K562 (cell line): ENCODE measurements at regions not wholly inside any gene's neighbourhood (a gene's known extent, or its start where the extent isn't known, plus 50 kb on each side); places are given as distances from the start of the nearest gene placed in this dataset.

ENCODE experiments used
- ATAC-seq: fragments of 200-7000 bp; cut with Tn5 transposase; 3 replicates; pipeline ENCODE4 v1.9.1; 2020; ENCODE audit warnings: moderate library complexity
- BruUV-seq: library from RNA; stranded (reverse); fragments of 400-500 nt; replicated peaks from 2 replicates; lab custom pipeline; 2021; lab: Mats Ljungman, UMichigan
- CTCF ChIA-PET: fragments of 300-600 bp; formaldehyde crosslinking; extraction: SDS; loops from one replicate; lab custom pipeline; 2021; ENCODE audit warnings: low intra/inter-chr PET ratio; lab: Yijun Ruan, JAX
- POLR2A ChIA-PET: fragments of 300-600, 350-650 bp; sonication (Branson Sonifier 250); formaldehyde crosslinking; extraction: SDS; loops from one replicate; lab custom pipeline; 2021; ENCODE audit warnings: antibody characterized with exemption, inconsistent platforms; lab: Yijun Ruan, JAX
- DNase-seq, 4 experiments: peaks; one replicate each; pipeline versions ENCODE4 v3.0.0 to v3.0.0-alpha.2; 2011 to 2018; ENCODE audit warnings: low spot score in 3 of 4, mixed read lengths in 3 of 4; ENCODE audit errors: extremely low read depth in 1 of 4
- FAIRE-seq: peaks from 2 replicates; lab custom pipeline; 2011; peaks lifted over from hg19 to GRCh38; lab: Jason Lieb, UNC
- H2AFZ ChIP-seq: 2 replicates; pipeline ENCODE4 v1.6.0; 2011; ENCODE audit warnings: low read depth, low read length, control low read depth, inconsistent platforms
- H3K27ac ChIP-seq: fragments of 200-600 bp; 3 replicates; pipeline ENCODE4 v1.8.0; 2011; ENCODE audit warnings: low read depth, mild to moderate bottlenecking, control low read depth, inconsistent platforms, low read length, moderate library complexity, mixed read lengths; ENCODE audit errors: extremely low read depth
- H3K27me3 ChIP-seq, 2 experiments: fragments of 300-600 bp in 1 of 2; 2 replicates in 1 of 2; 3 replicates in 1 of 2; pipeline versions ENCODE4 v1.6.0 to v1.8.0; 2011; ENCODE audit warnings: inconsistent platforms in 2 of 2, low read length in 2 of 2, mild to moderate bottlenecking in 1 of 2, mixed read lengths in 1 of 2, moderate library complexity in 1 of 2; ENCODE audit not compliant: control insufficient read depth in 2 of 2, insufficient read depth in 2 of 2
- H3K36me3 ChIP-seq: fragments of 300-600 bp; 3 replicates; pipeline ENCODE4 v1.8.0; 2011; ENCODE audit warnings: mild to moderate bottlenecking, low read length, inconsistent platforms; ENCODE audit not compliant: control insufficient read depth, insufficient read depth
- H3K4me1 ChIP-seq, 2 experiments: fragments of 200-600 bp in 1 of 2; replicated peaks in 1 of 2; 2 replicates in 1 of 2; 3 replicates in 1 of 2; pipeline versions ENCODE4 v1.5.1 to v1.8.0; 2011; ENCODE audit warnings: inconsistent platforms in 2 of 2, low read length in 2 of 2, mild to moderate bottlenecking in 1 of 2, mixed read lengths in 1 of 2, moderate library complexity in 1 of 2; ENCODE audit not compliant: control insufficient read depth in 2 of 2, insufficient read depth in 2 of 2
- H3K4me2 ChIP-seq: 2 replicates; pipeline ENCODE4 v1.6.1; 2011; ENCODE audit warnings: low read length, control low read depth, inconsistent platforms, mixed read lengths; ENCODE audit not compliant: insufficient read depth
- H3K4me3 ChIP-seq: fragments of 200-600 bp; sonication (generic), shearing (Covaris generic); 2 replicates; pipeline ENCODE4 v1.5.1; 2016; ENCODE audit warnings: control low read depth, inconsistent platforms
- H3K79me2 ChIP-seq: fragments of 200-600 bp; 3 replicates; pipeline ENCODE4 v1.8.0; 2011; ENCODE audit warnings: low read length, inconsistent platforms; ENCODE audit not compliant: control insufficient read depth, insufficient read depth
- H3K9ac ChIP-seq, 2 experiments: 2 replicates each; pipeline versions ENCODE4 v1.6.0 to v1.6.1; 2011; ENCODE audit warnings: low read depth in 2 of 2, low read length in 2 of 2, control low read depth in 1 of 2, inconsistent platforms in 1 of 2, mild to moderate bottlenecking in 1 of 2, mixed read lengths in 1 of 2; ENCODE audit not compliant: insufficient read depth in 1 of 2
- H3K9me1 ChIP-seq: one replicate; pipeline ENCODE4 v1.6.0; 2011; ENCODE audit warnings: inconsistent platforms, mild to moderate bottlenecking, low read length, moderate library complexity; ENCODE audit not compliant: control insufficient read depth, insufficient read depth
- H3K9me3 ChIP-seq: replicated peaks from 2 replicates; pipeline ENCODE4 v1.5.1; 2011; ENCODE audit warnings: low read depth, low read length, inconsistent platforms; ENCODE audit not compliant: control insufficient read depth, insufficient read depth
- H4K20me1 ChIP-seq: replicated peaks from 2 replicates; pipeline ENCODE4 v1.6.1; 2011; ENCODE audit warnings: low read length, inconsistent platforms, mixed read lengths; ENCODE audit not compliant: control insufficient read depth, insufficient read depth
- CCAR2 ChIP-seq: fragments of 200-400 bp; formaldehyde crosslinking; IDR thresholded peaks from 2 replicates; pipeline ENCODE4 v1.6.1; 2017; ENCODE audit warnings: mild to moderate bottlenecking, low read depth, low read length
- CHD1 ChIP-seq: fragments of 200-600 bp; sonication (generic); IDR thresholded peaks from one replicate; pipeline ENCODE4 v1.6.1; 2012; ENCODE audit warnings: mild to moderate bottlenecking, moderate library complexity, low read length, inconsistent platforms
- FOXA3 ChIP-seq, 2 experiments: fragments of 450-650 bp in 1 of 2; sonication (generic) in 1 of 2; formaldehyde crosslinking; IDR thresholded peaks in 1 of 2; conservative IDR thresholded peaks in 1 of 2; 2 replicates each; pipeline versions ENCODE4 v1.4.0 to v1.8.0; 2020 to 2022; ENCODE audit warnings: mild to moderate bottlenecking in 2 of 2, missing genetic modification reagents in 1 of 2
- FOXK1 ChIP-seq: sonication (generic); formaldehyde crosslinking; IDR thresholded peaks from 2 replicates; pipeline ENCODE4 v1.8.0; 2022; ENCODE audit warnings: missing genetic modification reagents, mild to moderate bottlenecking, borderline replicate concordance
- GMEB1 ChIP-seq: fragments of 250-450 bp; sonication (Bioruptor Pico); IDR thresholded peaks from 2 replicates; pipeline ENCODE4 v1.4.0; 2020; ENCODE audit warnings: mild to moderate bottlenecking
- HDAC3 ChIP-seq: fragments of 450-650 bp; IDR thresholded peaks from 2 replicates; pipeline ENCODE4 v1.6.1; 2018; ENCODE audit warnings: borderline replicate concordance, mild to moderate bottlenecking, moderate library complexity; ENCODE audit not compliant: partially characterized antibody
- MEF2D ChIP-seq: conservative IDR thresholded peaks from 2 replicates; pipeline ENCODE4 v1.6.1; 2016; ENCODE audit warnings: low read depth, missing genetic modification characterization, missing compliant biosample characterization
- MYNN ChIP-seq, 2 experiments: sonication (generic); formaldehyde crosslinking in 1 of 2; IDR thresholded peaks; 2 replicates each; pipeline versions ENCODE4 v1.5.0 to v1.6.1; 2016 to 2020; ENCODE audit warnings: antibody characterized with exemption in 1 of 2, missing genetic modification reagents in 1 of 2
- NR2C1 ChIP-seq, 2 experiments: fragments of 450-650 bp; IDR thresholded peaks; 2 replicates each; pipeline ENCODE4 v1.6.1; 2017; ENCODE audit warnings: mild to moderate bottlenecking in 2 of 2, antibody characterized with exemption in 1 of 2, inconsistent platforms in 1 of 2, missing compliant biosample characterization in 1 of 2, missing genetic modification characterization in 1 of 2
- NR2C2 ChIP-seq, 2 experiments: fragments of 200-800 bp in 1 of 2; sonication (Bioruptor generic) in 1 of 2; sonication (generic) in 1 of 2; formaldehyde crosslinking in 1 of 2; IDR thresholded peaks; 2 replicates each; pipeline versions ENCODE4 v1.6.1 to v1.8.0; 2016 to 2022; ENCODE audit warnings: mild to moderate bottlenecking in 1 of 2, missing compliant biosample characterization in 1 of 2, missing genetic modification characterization in 1 of 2, missing genetic modification reagents in 1 of 2
- RAD21 ChIP-seq, 2 experiments: fragments of 250-450 bp in 1 of 2; fragments of 450-650 bp in 1 of 2; sonication (Bioruptor Pico) in 1 of 2; formaldehyde crosslinking in 1 of 2; IDR thresholded peaks in 1 of 2; conservative IDR thresholded peaks in 1 of 2; 2 replicates each; pipeline versions ENCODE4 v1.4.0 to v1.8.0; 2020 to 2022; ENCODE audit warnings: mild to moderate bottlenecking in 2 of 2, moderate library complexity in 1 of 2
- RHOXF2B ChIP-seq: fragments of 250-450 bp; sonication (Bioruptor Pico); conservative IDR thresholded peaks from 2 replicates; pipeline ENCODE4 v1.5.1; 2021
- SOX6 ChIP-seq: fragments of 450-650 bp; IDR thresholded peaks from 2 replicates; pipeline ENCODE4 v1.6.1; 2014; ENCODE audit warnings: mild to moderate bottlenecking
- ZKSCAN3 ChIP-seq: fragments of 250-450 bp; sonication (Bioruptor Pico); IDR thresholded peaks from 2 replicates; pipeline ENCODE4 v1.4.0; 2020
- WGBS: fragments of 100-300 bp; shearing (Covaris generic); methylation state at CpG from one replicate; pipeline ENCODE4 v1.1.6; 2016; ENCODE audit warnings: low coverage, mixed read lengths; ENCODE audit not compliant: insufficient coverage; ENCODE audit errors: missing lambda C conversion rate; 5-methylcytosine and 5-hydroxymethylcytosine counted together
- in situ Hi-C: fragments of 300-500 bp; cut with MboI; formaldehyde crosslinking; loops from 4 replicates; pipeline ENCODE4 v1.15.0; 2018; ENCODE audit warnings: inconsistent platforms, mixed read lengths
- intact Hi-C: fragments of 100-400 bp; cut with micrococcal nuclease; formaldehyde crosslinking; loops from 2 replicates; pipeline ENCODE4 v1.14.2; 2022
- TF ChIP-seq, protein P1 (sequence below), 2 experiments: IDR thresholded peaks in 1 of 2; conservative IDR thresholded peaks in 1 of 2; 2 replicates each; pipeline ENCODE4 v1.6.1; 2016; ENCODE audit warnings: low read depth in 2 of 2, mild to moderate bottlenecking in 1 of 2, missing compliant biosample characterization in 1 of 2, missing genetic modification characterization in 1 of 2, moderate library complexity in 1 of 2

- TF ChIP-seq GMEB1 (CRISPR knock-in tag), result no peak
- no peak for TF ChIP-seq RHOXF2B
- no peak for TF ChIP-seq MEF2D (tag)
- TF ChIP-seq FOXA3 (CRISPR knock-in tag; conservative IDR thresholded peaks at IDR 0.05 in 1 of 2, IDR thresholded peaks at IDR 0.05 in 1 of 2), result no peak
These were observed 60.3 kb upstream of the PLXNA4 start (continued) for GRCh38 chr7:132636581-132636980.

- intact Hi-C loops, result no loop called here
- ATAC-seq (no peak), DNase-seq (no peak), FAIRE-seq (no peak)
- Histone ChIP-seq H3K9me3 (no peaks in the 10 kb centered on the region), H3K27ac (no peak overlapping the region), H3K36me3 (no peaks in the 10 kb centered on the region), H3K9ac (no peak overlapping the region), H3K4me2 (no peak overlapping the region), H3K9me1 (no peaks in the 10 kb centered on the region), H4K20me1 (no peaks in the 10 kb centered on the region; the same call in 1 of the 2 replicates), H3K4me3 (no peak overlapping the region), H3K27me3 (no peaks in the 10 kb centered on the region; a peak in 1 of 5 replicates), H3K79me2 (no peaks in the 10 kb centered on the region), H3K4me1 (no peaks in the 10 kb centered on the region), H2AFZ (no peak overlapping the region)
- CTCF ChIA-PET, result no interaction called here
- WGBS, result 1% methylated on average over 4 of the region's 4 CpGs
- in situ Hi-C loops, result no loop called here
- POLR2A ChIA-PET, result no interaction called here
- BruUV-seq, result no TSS peak
- TF ChIP-seq ZKSCAN3 (CRISPR knock-in tag), result no peak
- TF ChIP-seq FOXK1 (CRISPR knock-in tag), result no peak
- TF ChIP-seq CCAR2, result no peak
- TF ChIP-seq NR2C2 (CRISPR knock-in tag; IDR thresholded peaks at IDR 0.05), result no peak
- TF ChIP-seq NR2C2 (tag; IDR thresholded peaks at IDR 0.05), result peak; percentile 50
- TF ChIP-seq, protein P1, sequence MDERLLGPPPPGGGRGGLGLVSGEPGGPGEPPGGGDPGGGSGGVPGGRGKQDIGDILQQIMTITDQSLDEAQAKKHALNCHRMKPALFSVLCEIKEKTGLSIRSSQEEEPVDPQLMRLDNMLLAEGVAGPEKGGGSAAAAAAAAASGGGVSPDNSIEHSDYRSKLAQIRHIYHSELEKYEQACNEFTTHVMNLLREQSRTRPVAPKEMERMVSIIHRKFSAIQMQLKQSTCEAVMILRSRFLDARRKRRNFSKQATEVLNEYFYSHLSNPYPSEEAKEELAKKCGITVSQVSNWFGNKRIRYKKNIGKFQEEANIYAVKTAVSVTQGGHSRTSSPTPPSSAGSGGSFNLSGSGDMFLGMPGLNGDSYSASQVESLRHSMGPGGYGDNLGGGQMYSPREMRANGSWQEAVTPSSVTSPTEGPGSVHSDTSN (CRISPR knock-in tag; IDR thresholded peaks at IDR 0.05; ENCODE audit: low read depth), result no peak
- TF ChIP-seq, protein P1 (tag; conservative IDR thresholded peaks at IDR 0.05; ENCODE audit: low read depth), result no peak
- TF ChIP-seq CHD1, result no peak
- no peak for TF ChIP-seq SOX6
- no peak for TF ChIP-seq HDAC3
- TF ChIP-seq MYNN (IDR thresholded peaks at IDR 0.05), result no peak
- no peak for TF ChIP-seq MYNN (CRISPR knock-in tag; IDR thresholded peaks at IDR 0.05)
- TF ChIP-seq NR2C1 (IDR thresholded peaks at IDR 0.05), result peak; percentile 72
- peak; percentile 68; the same call in 1 of the 2 replicates for TF ChIP-seq NR2C1 (tag; IDR thresholded peaks at IDR 0.05)
- no peak for TF ChIP-seq RAD21 (CRISPR knock-in tag; conservative IDR thresholded peaks at IDR 0.05 in 1 of 2, IDR thresholded peaks at IDR 0.05 in 1 of 2)
These were observed 58.9 kb upstream of the PLXNA4 start for GRCh38 chr7:132635127-132635526.
